Epithelial cell of proximal tubule (primary cell): ENCODE measurements at regions not wholly inside any gene's neighbourhood (a gene's known extent, or its start where the extent isn't known, plus 50 kb on each side); places are given as distances from the start of the nearest gene placed in this dataset.

ENCODE experiments used
- DNase-seq: peaks from one replicate; pipeline ENCODE4 v3.0.0-alpha.2; 2011; ENCODE audit warnings: low read depth
- H3K4me3 ChIP-seq: 2 replicates; pipeline ENCODE4 v1.5.1; 2011; ENCODE audit warnings: low read depth, mild to moderate bottlenecking, low read length
- TF ChIP-seq, protein P1 (sequence below): conservative IDR thresholded peaks from 2 replicates; pipeline ENCODE4 v1.5.1; 2012; ENCODE audit warnings: low read depth, mild to moderate bottlenecking, low read length

DNA sequence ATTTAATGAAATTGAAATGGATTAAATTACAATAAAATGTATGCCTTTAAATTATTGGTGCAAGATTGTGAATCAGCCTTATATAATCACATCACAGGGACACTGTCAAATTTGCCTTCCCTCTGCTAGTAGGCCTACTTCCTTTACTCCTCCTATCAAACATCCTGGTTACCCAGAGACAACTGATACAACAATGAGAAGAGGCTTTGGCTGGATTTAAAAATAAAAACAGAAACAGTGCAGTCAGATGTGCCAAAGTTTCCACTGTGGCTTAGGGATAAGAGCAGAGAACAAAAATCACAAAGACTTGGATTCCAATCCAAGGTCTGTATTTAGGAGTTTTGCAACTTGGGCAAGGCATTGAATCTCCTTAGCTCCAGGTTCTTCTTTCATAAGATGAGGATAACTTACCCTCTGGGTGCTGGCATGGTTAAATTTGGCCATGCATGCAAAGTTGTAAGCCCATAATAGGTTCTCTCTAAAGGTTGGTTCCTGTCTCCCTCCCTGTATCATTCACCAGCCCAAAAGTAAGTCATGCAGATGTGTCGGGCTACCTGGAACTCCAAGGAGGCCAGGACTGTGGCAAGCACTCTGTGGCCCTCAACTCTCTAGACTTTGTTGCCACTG is 99.3 kb upstream of the LRATD1 start:
- H3K4me3 ChIP-seq: no peak overlapping the region
- TF ChIP-seq, protein P1, sequence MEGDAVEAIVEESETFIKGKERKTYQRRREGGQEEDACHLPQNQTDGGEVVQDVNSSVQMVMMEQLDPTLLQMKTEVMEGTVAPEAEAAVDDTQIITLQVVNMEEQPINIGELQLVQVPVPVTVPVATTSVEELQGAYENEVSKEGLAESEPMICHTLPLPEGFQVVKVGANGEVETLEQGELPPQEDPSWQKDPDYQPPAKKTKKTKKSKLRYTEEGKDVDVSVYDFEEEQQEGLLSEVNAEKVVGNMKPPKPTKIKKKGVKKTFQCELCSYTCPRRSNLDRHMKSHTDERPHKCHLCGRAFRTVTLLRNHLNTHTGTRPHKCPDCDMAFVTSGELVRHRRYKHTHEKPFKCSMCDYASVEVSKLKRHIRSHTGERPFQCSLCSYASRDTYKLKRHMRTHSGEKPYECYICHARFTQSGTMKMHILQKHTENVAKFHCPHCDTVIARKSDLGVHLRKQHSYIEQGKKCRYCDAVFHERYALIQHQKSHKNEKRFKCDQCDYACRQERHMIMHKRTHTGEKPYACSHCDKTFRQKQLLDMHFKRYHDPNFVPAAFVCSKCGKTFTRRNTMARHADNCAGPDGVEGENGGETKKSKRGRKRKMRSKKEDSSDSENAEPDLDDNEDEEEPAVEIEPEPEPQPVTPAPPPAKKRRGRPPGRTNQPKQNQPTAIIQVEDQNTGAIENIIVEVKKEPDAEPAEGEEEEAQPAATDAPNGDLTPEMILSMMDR: no peak
- DNase-seq: no peak

DNA sequence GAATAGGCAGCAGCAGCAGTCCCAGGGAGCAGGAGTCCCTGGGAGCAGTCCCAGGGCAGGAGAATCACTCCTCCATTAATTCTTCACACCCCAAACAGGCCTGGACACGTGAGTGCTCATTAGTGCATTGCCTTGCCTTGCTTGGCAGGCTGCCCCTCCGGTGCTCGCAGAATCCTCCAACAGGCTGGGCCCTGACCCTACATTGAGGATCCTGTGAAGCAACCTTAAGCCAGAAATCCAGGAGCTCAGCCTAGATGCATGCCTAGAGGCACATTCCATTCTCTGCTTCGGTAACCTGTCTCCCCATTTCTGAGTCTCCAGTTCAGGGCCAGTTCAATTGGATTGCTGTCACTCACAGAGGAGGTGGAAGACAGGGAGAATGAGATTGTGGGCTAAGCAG is 97.4 kb upstream of the LRATD1 start:
- H3K4me3 ChIP-seq: no peak overlapping the region
- no peak for DNase-seq
- TF ChIP-seq, protein P1: no peak

DNA sequence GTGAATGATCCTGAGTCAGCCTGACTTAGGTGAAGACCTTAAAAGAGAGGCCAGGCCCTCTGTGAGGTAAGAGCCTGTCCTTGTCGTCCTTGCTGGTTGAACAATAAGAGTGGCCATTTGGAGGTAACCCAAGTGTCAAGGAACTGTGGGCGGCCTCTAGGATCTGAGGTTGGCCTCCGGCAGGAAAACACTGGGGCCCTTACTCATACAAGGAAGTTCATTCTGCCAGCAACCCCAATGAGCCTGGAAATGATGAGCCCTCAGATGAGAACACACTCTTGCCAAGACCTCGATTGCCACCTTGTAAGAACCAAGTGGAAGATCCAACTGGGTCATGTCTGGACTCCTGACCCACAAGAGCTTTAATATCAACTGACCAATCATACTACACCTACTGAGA is 95.5 kb upstream of the LRATD1 start:
- no peak overlapping the region for H3K4me3 ChIP-seq
- DNase-seq: no peak
- TF ChIP-seq, protein P1: no peak

DNA sequence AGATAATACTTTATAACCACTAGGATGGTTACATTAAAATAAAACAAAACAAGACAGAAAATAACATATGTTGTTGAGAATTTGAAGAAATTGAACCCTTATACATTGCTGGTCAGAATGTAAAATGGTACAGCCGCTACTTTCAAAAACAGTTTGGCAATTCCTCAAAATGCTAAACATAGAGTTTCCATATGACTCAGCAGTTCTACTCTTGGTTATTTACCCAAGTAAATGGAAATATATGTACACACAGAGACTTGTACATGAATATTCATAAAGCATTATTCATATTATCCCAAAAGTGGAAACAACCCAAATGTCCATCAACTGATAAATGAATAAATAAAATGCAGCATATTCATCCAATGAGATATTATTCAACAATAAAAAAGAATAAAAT is 92.5 kb upstream of the LRATD1 start:
- TF ChIP-seq, protein P1: no peak
- H3K4me3 ChIP-seq: no peak overlapping the region
- DNase-seq: no peak

DNA sequence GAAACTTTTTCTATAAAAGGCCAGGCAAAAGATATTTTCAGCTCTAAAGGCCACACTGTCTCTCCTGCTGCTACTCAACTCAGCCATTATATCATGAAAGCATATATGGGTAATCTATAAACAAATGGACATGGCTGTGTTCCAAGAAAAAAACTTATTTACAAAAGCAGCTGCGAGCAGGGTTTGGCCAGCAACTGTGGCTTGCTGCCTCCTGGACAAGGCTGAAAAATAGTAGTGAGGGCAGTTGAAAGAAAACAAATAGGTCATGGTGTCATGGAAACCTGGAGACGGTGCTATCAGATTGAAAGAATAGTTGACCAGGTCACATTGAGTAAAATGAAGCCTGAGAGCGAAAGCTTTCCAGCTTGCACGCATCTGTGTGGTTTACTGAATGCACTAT is 89.2 kb upstream of the LRATD1 start:
- no peak for DNase-seq
- TF ChIP-seq, protein P1: no peak
- no peak overlapping the region for H3K4me3 ChIP-seq

DNA sequence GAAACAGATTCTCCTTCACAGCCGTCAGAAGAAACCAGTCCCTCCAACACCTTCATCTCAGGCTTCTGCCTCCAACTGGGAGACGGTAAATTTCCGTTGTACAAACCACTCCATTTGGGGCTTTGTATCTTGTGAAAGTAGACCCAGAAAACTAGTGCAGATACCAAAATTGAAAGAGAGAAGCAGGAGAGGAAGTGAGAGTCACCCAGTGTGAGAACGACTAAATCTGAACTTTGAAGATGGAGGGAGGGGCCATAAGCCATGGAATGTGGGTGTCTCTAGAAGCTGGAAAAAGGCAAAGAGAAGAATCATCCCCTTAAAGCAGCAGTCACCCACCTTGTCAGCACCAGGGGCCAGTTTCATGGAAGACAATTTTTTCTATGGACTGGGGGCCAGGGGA is 88.3 kb upstream of the LRATD1 start:
- TF ChIP-seq, protein P1: no peak

DNA sequence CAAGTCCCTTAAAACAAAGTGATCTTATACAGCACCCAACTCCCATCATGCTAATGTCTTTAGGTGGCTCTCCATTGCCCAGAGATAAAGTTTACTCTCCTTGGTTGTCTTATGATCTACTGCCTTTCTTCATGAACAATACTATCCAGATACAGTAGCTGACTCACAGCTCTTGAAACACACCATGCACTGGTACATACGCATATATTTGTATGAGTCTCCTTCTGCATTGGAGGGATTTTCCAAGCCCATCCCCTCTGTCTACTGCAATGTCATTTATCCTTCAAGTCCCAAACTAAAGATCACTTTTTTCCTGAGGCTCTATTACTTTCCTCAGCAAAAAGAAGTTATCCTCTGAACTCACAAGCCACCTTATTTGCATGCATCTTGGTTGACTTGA is 84.7 kb upstream of the LRATD1 start:
- TF ChIP-seq, protein P1: no peak
- no peak overlapping the region for H3K4me3 ChIP-seq
- DNase-seq: no peak

More for the DNA sequence above, 88.3 kb upstream of the LRATD1 start:
- DNase-seq: no peak
- no peak overlapping the region for H3K4me3 ChIP-seq
